ENCODE measurements at regions not wholly inside any gene's neighbourhood (a gene's known extent, or its start where the extent isn't known, plus 50 kb on each side); places are given as distances from the start of the nearest gene placed in this dataset.

GRCh38 chr10:33448421-33449140, 114.1 kb upstream of the NRP1 start:
- ChIA-PET POLR2A (ENCODE audit: low non-redundant PET) (no interaction called here), CTCF (no interaction called here)
- no peaks in the 10 kb centered on the region for H3K4me1 ChIP-seq (ENCODE audit: insufficient read depth, low read length, poor library complexity, severe bottlenecking)
- H3K27ac ChIP-seq (ENCODE audit: low read depth, low read length, poor library complexity, severe bottlenecking) = no peak overlapping the region
- no peaks in the 10 kb centered on the region for H3K27me3 ChIP-seq (replicated peaks; ENCODE audit: insufficient read depth, low read depth, low read length, poor library complexity)
- H3K36me3 ChIP-seq (ENCODE audit: insufficient read depth, low read length, poor library complexity, severe bottlenecking) = no peaks in the 10 kb centered on the region
- no TSS peak for BruUV-seq (replicated peaks)
- DNase-seq (ENCODE audit: low spot score) = no peak
- no peaks in the 10 kb centered on the region for H3K9me3 ChIP-seq (ENCODE audit: low read depth, low read length, poor library complexity, severe bottlenecking)
- no peak overlapping the region for H3K4me3 ChIP-seq (ENCODE audit: low read depth, low read length, poor library complexity, severe bottlenecking)
- TF ChIP-seq CTCF (conservative IDR thresholded peaks at IDR 0.05; ENCODE audit: low read depth, low read length) (no peak), EZH2 (IDR thresholded peaks at IDR 0.05; ENCODE audit: borderline replicate concordance, low read depth, low read length, poor library complexity, severe bottlenecking) (no peak)
- intact Hi-C loops (cut with micrococcal nuclease; ENCODE audit: unreplicated experiment) = no loop called here

GRCh38 chr10:33441561-33441960, 107.1 kb upstream of the NRP1 start:
- H3K27ac ChIP-seq (ENCODE audit: low read depth, low read length, poor library complexity, severe bottlenecking) = no peak overlapping the region
- intact Hi-C loops (cut with micrococcal nuclease; ENCODE audit: unreplicated experiment) = no loop called here
- CTCF ChIA-PET = no interaction called here
- no peaks in the 10 kb centered on the region for H3K9me3 ChIP-seq (ENCODE audit: low read depth, low read length, poor library complexity, severe bottlenecking)
- H3K4me1 ChIP-seq (ENCODE audit: insufficient read depth, low read length, poor library complexity, severe bottlenecking) = no peaks in the 10 kb centered on the region
- H3K4me3 ChIP-seq (ENCODE audit: low read depth, low read length, poor library complexity, severe bottlenecking) = no peak overlapping the region
- no peak for TF ChIP-seq CTCF (conservative IDR thresholded peaks at IDR 0.05; ENCODE audit: low read depth, low read length)
- TF ChIP-seq EZH2 (IDR thresholded peaks at IDR 0.05; ENCODE audit: borderline replicate concordance, low read depth, low read length, poor library complexity, severe bottlenecking) = no peak
- POLR2A ChIA-PET (ENCODE audit: low non-redundant PET) = no interaction called here
- H3K36me3 ChIP-seq (ENCODE audit: insufficient read depth, low read length, poor library complexity, severe bottlenecking) = no peaks in the 10 kb centered on the region
- no peaks in the 10 kb centered on the region for H3K27me3 ChIP-seq (replicated peaks; ENCODE audit: insufficient read depth, low read depth, low read length, poor library complexity)
- DNase-seq (ENCODE audit: low spot score) = no peak
- BruUV-seq (replicated peaks) = no TSS peak

- POLR2A ChIA-PET (ENCODE audit: low non-redundant PET) = no interaction called here
- no peaks in the 10 kb centered on the region for H3K4me1 ChIP-seq (ENCODE audit: insufficient read depth, low read length, poor library complexity, severe bottlenecking)
These were observed 100.5 kb upstream of the NRP1 start for GRCh38 chr10:33434933-33435332.

More at GRCh38 chr10:33434933-33435332, 100.5 kb upstream of the NRP1 start:
- no TSS peak for BruUV-seq (replicated peaks)
- no peaks in the 10 kb centered on the region for H3K27me3 ChIP-seq (replicated peaks; ENCODE audit: insufficient read depth, low read depth, low read length, poor library complexity)
- H3K27ac ChIP-seq (ENCODE audit: low read depth, low read length, poor library complexity, severe bottlenecking) = no peak overlapping the region
- no peaks in the 10 kb centered on the region for H3K9me3 ChIP-seq (ENCODE audit: low read depth, low read length, poor library complexity, severe bottlenecking)
- TF ChIP-seq CTCF (conservative IDR thresholded peaks at IDR 0.05; ENCODE audit: low read depth, low read length) = no peak
- no peak for TF ChIP-seq EZH2 (IDR thresholded peaks at IDR 0.05; ENCODE audit: borderline replicate concordance, low read depth, low read length, poor library complexity, severe bottlenecking)
- CTCF ChIA-PET = no interaction called here
- intact Hi-C loops (cut with micrococcal nuclease; ENCODE audit: unreplicated experiment) = no loop called here
- H3K4me3 ChIP-seq (ENCODE audit: low read depth, low read length, poor library complexity, severe bottlenecking) = no peak overlapping the region
- no peaks in the 10 kb centered on the region for H3K36me3 ChIP-seq (ENCODE audit: insufficient read depth, low read length, poor library complexity, severe bottlenecking)
- DNase-seq (ENCODE audit: low spot score) = no peak
